HG03135 (cell line): ENCODE measurements at regions not wholly inside any gene's neighbourhood (a gene's known extent, or its start where the extent isn't known, plus 50 kb on each side); places are given as distances from the start of the nearest gene placed in this dataset.
"Not testable (repeated sequence)": the region's sequence is repeated elsewhere in the genome, so short reads cannot be mapped to it uniquely, and the experiment has no call there.

Experiments
- ATAC-seq: cut with Tn5 transposase; IDR thresholded peaks from one replicate; pipeline ENCODE4 v1.9.1; 2021; ENCODE audit warnings: mild to moderate bottlenecking, moderate library complexity; ENCODE audit not compliant: unreplicated experiment

DNA sequence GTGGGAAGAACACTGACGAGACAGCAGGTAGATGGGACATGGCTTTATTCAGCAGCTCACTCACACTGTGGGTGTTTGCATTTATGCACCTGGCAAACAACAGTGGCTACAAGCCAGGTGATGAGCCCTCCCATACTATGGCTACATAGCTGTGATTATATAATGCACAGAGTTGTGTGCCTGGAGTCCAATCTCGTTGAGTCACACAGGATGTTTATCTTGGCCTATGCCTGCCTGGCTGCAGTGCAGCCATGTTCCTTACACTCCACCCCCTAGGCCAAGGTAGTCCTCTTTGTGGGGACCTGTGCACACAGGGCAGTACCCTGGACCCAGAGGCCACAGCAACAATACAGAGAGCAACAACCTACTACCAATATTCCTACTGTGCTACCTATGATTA, 1643.8 kb downstream of the MRPL39 start:
- no peak for ATAC-seq

DNA sequence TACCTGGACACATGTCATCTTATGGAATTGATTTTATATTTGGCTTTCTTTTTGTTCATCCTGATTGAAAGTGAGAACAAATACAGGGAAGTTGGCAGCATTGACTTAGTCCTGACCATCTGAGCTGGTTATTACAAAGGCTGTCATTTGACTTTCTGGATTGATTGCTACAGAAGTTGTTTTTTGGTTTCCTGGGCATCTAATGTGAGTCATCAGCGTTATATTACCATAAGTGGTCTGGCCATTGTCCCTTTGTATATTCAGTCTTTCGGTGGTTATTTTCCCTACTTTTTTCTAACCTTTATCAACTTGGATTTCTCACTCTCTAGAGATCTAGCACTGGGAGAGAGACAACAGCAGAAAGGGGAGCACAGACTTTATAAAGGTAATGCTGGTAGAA, 1646.5 kb downstream of the MRPL39 start:
- ATAC-seq: no peak

DNA sequence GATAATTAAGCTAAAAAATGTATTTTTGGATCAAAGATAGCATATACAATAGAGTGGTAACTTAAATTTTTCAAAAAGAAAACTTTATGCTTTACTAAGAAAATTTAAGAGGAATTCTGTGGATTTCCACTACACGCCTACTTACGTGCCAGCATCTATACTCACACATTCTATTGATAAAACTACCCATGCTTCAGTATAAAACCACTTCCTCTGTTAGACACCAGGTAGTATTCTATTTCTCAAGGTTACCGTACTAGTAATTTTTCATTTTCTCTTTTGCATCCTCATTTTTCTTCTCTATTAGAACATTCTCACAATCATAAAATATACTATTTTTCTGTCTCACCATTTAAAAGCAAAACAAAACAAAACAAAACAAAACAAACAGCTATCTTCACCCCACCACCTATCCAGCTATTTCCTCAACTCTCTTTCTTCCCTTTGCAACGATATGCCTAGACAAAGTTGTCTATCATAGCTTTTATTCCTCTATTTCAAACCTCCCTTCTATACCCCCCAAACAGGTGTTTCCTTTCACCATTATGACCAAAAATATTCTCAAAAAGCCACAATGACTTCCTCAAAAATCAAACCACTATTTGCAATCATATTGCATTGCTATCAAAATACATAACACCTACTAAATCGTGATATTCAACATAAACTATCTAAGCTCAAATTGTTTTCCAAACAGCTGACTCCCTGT, 1652.0 kb downstream of the MRPL39 start:
- ATAC-seq: no peak

- no peak for ATAC-seq
Observed at GRCh38 chr21:23952269-23952668, 1655.0 kb downstream of the MRPL39 start.

GRCh38 chr21:23951251-23951650, 1656.0 kb downstream of the MRPL39 start:
- ATAC-seq: no peak

GRCh38 chr21:23950344-23950743, 1656.9 kb downstream of the MRPL39 start:
- no peak for ATAC-seq

GRCh38 chr21:23949493-23949892, 1657.8 kb downstream of the MRPL39 start:
- ATAC-seq: no peak

GRCh38 chr21:23939369-23940065, 1667.8 kb downstream of the MRPL39 start:
- ATAC-seq: no peak

GRCh38 chr21:23936991-23937390, 1670.3 kb downstream of the MRPL39 start:
- no peak for ATAC-seq

DNA sequence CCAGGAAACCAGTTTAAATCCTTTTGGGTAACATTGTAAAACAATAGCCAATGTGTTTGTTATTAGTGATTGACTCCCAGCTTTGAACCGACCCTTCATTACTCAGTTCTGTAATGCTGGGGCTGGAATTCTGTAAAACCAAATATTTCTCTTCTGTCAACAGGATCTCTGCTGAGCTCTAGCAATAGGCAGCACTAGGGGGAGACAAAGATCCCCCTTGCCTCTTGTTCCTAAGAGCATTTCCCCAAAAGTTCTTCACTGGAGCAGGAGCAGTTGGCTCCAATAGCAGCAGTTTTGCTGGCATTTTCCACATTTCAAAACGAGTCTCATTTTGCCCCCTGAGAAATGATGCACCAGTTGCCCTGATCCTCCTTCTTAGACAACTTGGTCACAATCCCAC, 1671.1 kb downstream of the MRPL39 start:
- no peak for ATAC-seq

- ATAC-seq: no peak
Observed at GRCh38 chr21:23930565-23930964, 1676.7 kb downstream of the MRPL39 start.

DNA sequence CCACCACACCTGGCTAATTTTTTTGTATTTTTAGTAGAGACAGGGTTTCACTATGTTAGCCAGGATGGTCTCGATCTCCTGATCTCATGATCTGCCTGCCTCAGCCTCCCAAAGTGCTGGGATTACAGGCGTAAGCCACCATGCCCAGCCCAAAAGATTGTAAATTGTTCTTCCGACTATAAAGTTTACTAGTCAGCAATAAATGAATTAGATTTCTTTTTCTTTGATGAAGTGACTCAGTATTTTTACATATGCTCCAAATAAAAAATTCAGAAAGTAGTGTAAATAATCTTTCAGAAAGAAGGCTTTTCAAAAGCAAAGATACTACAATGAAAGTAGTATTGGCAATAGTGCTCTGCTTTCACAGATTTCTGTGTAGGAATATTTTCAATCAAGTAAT, 1680.9 kb downstream of the MRPL39 start:
- not testable (repeated sequence) for ATAC-seq

DNA sequence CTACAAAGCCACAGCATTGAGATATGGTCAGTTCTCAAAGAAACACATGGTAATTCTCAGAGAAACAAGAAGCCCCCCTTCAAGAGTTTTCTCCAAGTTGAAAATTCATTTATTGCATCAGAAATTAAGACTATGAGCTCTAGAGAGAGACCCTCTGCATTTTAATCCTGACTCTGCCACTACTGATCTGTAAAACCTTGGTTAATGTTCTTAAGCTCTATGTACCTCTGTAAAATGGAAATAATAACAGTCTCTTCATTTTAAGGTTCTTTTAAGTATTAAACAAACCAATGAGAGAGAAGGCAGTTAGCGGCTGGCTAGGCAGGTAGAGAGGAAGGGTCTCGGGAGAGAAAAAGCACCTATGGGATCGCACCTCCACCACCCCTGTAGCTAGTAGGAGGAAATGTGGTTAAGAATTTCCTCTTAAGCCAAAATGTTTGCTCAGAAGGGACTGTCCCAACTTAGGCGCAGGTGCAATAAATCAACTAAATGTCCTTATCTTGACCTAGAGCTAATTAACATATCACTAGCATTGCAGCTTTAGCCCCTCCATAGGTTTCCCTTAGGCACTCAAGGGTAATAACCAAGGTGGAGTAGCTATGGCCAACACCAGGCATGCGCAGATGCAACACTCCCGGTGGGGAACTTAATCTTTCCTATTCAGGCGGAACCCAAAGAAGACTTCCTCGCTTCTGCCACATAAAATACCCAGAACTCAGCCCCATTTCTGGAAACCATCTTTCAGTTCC, 1685.4 kb downstream of the MRPL39 start:
- ATAC-seq: no peak

DNA sequence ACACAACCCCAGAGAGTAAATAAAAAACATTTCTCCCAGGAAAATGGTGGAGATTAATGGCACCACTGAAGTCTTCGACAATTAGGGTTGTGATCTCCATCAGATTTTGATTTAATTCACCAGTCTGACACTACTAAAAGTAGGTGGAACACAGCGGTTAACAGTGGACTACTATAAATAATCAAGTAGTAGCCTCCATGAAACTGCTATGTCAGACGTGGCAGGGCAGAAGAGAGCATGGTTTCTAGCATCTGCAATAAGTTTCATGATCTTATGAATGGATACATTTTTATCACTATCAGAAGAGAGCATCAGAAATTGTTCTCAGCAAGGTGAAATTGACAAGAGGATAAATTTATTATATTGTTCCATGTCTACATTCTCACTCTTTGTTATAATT, 1706.6 kb downstream of the MRPL39 start:
- no peak for ATAC-seq

GRCh38 chr21:23899561-23899960, 1707.7 kb downstream of the MRPL39 start:
- ATAC-seq: no peak

DNA sequence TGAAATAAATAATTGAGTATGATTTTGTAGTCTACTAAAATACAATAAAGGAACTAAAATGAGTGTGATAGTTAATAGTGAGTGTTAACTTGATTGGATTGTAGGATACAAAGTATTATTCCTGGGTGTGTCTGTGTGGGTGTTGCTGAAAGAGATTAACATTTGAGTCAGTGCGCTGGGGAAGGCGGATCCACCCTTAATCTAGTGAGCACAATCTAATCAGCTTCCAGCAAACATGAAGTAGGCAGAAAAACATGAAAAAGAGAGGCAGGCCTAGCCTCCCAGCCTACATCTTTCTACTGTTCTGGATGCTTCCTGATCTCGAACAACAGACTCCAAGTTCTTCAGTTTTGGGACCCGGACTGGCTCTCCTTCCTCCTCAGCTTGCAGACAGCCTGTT, 1716.6 kb downstream of the MRPL39 start:
- no peak for ATAC-seq

DNA sequence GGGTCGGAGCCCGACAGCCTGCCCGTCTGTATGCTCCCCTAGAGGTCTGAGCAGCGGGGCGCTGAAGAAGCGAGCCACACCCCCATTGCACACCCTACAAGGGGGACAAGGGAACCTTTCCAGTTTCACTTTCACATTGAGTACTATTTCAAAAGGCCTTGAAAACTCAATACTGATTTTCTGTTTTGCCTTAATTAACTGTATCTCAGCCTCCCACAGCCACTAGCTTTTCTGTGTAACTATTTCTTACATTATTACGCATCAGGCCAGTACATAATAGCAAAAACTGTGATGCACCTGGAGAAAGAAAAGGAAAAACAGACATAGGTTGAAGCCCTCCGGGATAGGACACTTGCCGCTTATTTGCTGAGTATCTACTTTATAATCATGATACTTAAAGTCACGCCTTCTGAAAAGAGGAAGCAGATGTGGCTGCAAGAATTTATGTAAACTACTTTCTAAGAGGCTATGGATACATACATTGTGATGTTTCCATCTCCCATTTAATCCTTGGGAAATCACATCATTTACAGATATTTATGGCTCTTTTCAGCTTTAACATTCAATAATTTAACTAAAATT, 1719.5 kb downstream of the MRPL39 start:
- ATAC-seq: peak; percentile 96

DNA sequence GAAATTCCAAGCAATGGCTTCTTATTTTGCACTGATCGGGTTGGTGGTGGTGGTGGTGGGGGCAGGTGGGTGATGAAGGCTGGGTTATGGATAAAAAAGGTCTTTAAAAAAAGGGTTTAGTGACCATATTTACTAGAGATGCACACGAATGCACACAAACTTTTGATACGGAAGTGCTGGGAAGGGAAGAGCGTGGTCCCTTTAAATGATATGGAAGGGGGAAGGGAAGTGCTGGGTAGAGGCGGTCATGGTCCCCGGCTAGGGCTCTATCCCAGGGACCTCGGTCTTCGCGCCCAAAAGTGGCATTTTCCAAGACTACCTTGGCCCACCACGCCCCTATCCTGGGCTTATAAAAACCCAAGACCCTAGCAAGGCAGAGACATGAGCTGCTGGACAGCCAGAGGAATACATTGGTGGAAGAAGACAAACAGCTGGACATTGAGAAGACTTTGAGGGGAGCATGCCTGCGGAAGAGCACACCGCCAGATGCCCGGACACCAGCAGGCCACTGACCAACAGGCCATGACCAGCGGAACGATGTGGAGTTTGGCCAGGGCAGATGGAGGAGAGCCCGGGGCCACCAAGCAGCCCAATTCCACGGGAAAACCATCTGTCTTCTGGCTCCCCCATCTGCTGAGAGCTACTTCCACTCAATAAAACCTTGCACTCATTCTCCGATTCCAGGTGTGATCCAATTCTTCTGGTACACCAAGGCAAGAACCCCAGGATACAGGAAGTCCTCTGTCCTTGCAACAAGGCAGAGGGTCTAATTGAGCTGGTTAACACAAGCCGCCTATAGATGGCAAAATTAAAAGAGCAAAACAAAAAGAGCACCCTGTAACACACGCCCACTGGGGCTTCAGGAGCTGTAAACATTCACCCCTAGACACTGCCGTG, 1720.2 kb downstream of the MRPL39 start:
- no peak for ATAC-seq

GRCh38 chr21:23881783-23882182, 1725.5 kb downstream of the MRPL39 start:
- ATAC-seq: no peak

DNA sequence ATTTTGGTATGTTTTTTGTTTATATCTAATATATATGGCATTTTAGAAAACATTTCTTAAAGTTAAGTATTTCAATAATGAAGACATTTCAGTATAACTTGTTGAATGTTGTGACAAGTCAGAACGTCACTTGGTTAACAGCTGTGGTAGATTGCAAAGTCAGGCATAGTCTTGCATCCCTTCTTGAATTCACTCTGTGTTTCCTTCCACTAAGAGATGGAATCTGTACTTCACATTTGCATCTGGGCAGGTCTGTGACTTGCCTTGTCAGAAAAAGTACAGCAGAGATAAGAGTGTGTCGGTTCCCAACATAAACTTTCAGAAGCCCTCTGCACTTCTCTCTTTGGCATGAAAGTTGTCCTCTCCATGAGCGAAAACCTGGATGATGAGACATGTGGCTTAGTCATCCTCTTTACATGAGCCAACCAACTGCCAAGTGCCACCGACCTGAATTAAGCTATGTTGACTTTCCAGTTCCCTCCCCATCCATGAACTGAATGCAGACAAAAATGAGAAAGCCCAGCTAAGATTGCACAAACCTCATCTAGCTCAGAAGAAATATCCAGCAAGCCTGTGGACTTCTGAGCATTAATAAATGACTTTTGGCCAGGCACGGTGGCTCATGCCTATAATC, 1730.2 kb downstream of the MRPL39 start:
- no peak for ATAC-seq
